GM19099 (cell line): ENCODE measurements at regions not wholly inside any gene's neighbourhood (a gene's known extent, or its start where the extent isn't known, plus 50 kb on each side); places are given as distances from the start of the nearest gene placed in this dataset.

Source experiments
- POLR2A ChIP-seq: IDR thresholded peaks from 3 replicates; pipeline ENCODE4 v1.6.1; 2011; ENCODE audit warnings: low read depth; ENCODE audit not compliant: insufficient read length; ENCODE audit errors: extremely low read depth

GRCh38 chr7:67451306-67451705 is 454.7 kb downstream of the TYW1 start:
- TF ChIP-seq POLR2A, result no peak

- TF ChIP-seq POLR2A, result no peak
Observed at GRCh38 chr7:67452516-67453026, 455.9 kb downstream of the TYW1 start.

GRCh38 chr7:67453580-67454380 is 457.1 kb downstream of the TYW1 start:
- no peak for TF ChIP-seq POLR2A

GRCh38 chr7:67455508-67455907 is 458.9 kb downstream of the TYW1 start:
- TF ChIP-seq POLR2A, result no peak

GRCh38 chr7:67462781-67463191 is 466.2 kb downstream of the TYW1 start:
- TF ChIP-seq POLR2A, result no peak

- no peak for TF ChIP-seq POLR2A
Observed at GRCh38 chr7:67463316-67463715, 466.7 kb downstream of the TYW1 start.

- TF ChIP-seq POLR2A, result no peak
Observed at GRCh38 chr7:67463983-67464382, 467.4 kb downstream of the TYW1 start.

GRCh38 chr7:67466109-67466508 is 469.5 kb downstream of the TYW1 start:
- TF ChIP-seq POLR2A, result no peak

- TF ChIP-seq POLR2A, result no peak
Observed at GRCh38 chr7:67470256-67470751, 473.7 kb downstream of the TYW1 start.

- no peak for TF ChIP-seq POLR2A
Observed at GRCh38 chr7:67475293-67475692, 478.7 kb downstream of the TYW1 start.

GRCh38 chr7:67478066-67478465 is 481.4 kb downstream of the TYW1 start:
- TF ChIP-seq POLR2A, result no peak

GRCh38 chr7:67484244-67484751 is 487.7 kb downstream of the TYW1 start:
- TF ChIP-seq POLR2A, result no peak

- TF ChIP-seq POLR2A, result no peak
Observed at GRCh38 chr7:67486401-67486800, 489.8 kb downstream of the TYW1 start.

GRCh38 chr7:67487316-67487715 is 490.7 kb downstream of the TYW1 start:
- no peak for TF ChIP-seq POLR2A

GRCh38 chr7:67489881-67490280 is 493.2 kb downstream of the TYW1 start:
- no peak for TF ChIP-seq POLR2A

GRCh38 chr7:67493366-67493765 is 496.7 kb downstream of the TYW1 start:
- TF ChIP-seq POLR2A, result no peak

GRCh38 chr7:67496589-67496988 is 500.0 kb downstream of the TYW1 start:
- no peak for TF ChIP-seq POLR2A

GRCh38 chr7:67502929-67503328 is 506.3 kb downstream of the TYW1 start:
- no peak for TF ChIP-seq POLR2A
